ENCODE measurements at regions not wholly inside any gene's neighbourhood (a gene's known extent, or its start where the extent isn't known, plus 50 kb on each side); places are given as distances from the start of the nearest gene placed in this dataset.

DNA sequence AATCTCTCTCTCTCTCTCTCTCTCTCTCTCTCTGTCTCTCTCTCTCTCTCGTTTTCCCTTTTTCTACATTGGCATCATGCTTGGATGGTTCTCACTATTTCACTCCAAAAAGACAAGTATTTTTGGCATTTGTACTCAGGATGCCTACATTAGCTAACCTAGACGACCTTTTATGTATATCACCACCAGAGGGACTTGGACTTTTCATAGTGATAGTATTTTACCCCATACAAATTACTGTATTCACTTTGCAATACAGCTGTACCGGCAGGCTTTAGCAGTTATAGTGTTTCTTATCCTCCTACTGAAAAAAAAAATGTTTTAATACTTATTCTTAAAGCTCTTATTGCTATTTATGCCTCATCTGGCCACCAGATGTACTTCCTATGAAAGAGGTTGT, 687.2 kb upstream of the KLHL1 start:
- TF ChIP-seq, protein P1, sequence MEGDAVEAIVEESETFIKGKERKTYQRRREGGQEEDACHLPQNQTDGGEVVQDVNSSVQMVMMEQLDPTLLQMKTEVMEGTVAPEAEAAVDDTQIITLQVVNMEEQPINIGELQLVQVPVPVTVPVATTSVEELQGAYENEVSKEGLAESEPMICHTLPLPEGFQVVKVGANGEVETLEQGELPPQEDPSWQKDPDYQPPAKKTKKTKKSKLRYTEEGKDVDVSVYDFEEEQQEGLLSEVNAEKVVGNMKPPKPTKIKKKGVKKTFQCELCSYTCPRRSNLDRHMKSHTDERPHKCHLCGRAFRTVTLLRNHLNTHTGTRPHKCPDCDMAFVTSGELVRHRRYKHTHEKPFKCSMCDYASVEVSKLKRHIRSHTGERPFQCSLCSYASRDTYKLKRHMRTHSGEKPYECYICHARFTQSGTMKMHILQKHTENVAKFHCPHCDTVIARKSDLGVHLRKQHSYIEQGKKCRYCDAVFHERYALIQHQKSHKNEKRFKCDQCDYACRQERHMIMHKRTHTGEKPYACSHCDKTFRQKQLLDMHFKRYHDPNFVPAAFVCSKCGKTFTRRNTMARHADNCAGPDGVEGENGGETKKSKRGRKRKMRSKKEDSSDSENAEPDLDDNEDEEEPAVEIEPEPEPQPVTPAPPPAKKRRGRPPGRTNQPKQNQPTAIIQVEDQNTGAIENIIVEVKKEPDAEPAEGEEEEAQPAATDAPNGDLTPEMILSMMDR (IDR thresholded peaks at IDR 0.05): no peak
- no peak for TF ChIP-seq POLR2A (IDR thresholded peaks at IDR 0.05)
